Thoracic aorta (tissue), 2 donors: ENCODE measurements at regions not wholly inside any gene's neighbourhood (a gene's known extent, or its start where the extent isn't known, plus 50 kb on each side); places are given as distances from the start of the nearest gene placed in this dataset.

ENCODE experiments used
- ATAC-seq: fragments of 150-250 bp; one replicate; pipeline ENCODE4 v1.8.0; 2017; ENCODE audit warnings: low read depth; ENCODE audit not compliant: insufficient number of reproducible peaks, low FRiP score
- DNase-seq: peaks from one replicate; pipeline ENCODE4 v3.0.0-alpha.2; 2020; ENCODE audit warnings: low spot score
- H3K27ac ChIP-seq, 2 donors: fragments of 200-600 bp; sonication (generic); 1 replicate in 1 of 2; 2 replicates in 1 of 2; pipeline ENCODE4 v1.5.1; 2016; ENCODE audit warnings: mild to moderate bottlenecking in 2 of 2, moderate library complexity in 2 of 2
- H3K27me3 ChIP-seq: fragments of 200-600 bp; sonication (generic); replicated peaks from 2 replicates; pipeline ENCODE4 v1.6.0; 2016; ENCODE audit warnings: mild to moderate bottlenecking; ENCODE audit not compliant: insufficient read depth
- H3K36me3 ChIP-seq: fragments of 200-600 bp; sonication (generic); one replicate; pipeline ENCODE4 v1.5.1; 2016
- H3K4me1 ChIP-seq, 2 donors: fragments of 200-600 bp; sonication (generic); 1 replicate in 1 of 2; 2 replicates in 1 of 2; pipeline versions ENCODE4 v1.5.1 to v1.6.0; 2016; ENCODE audit warnings: low read depth in 2 of 2, mild to moderate bottlenecking in 1 of 2; ENCODE audit not compliant: control insufficient read depth in 1 of 2
- H3K4me3 ChIP-seq: fragments of 200-600 bp; sonication (generic); 2 replicates; pipeline ENCODE4 v1.5.1; 2016; ENCODE audit warnings: mild to moderate bottlenecking
- H3K9me3 ChIP-seq: fragments of 200-600 bp; sonication (generic); 2 replicates; pipeline ENCODE4 v1.5.1; 2016
- TF ChIP-seq, protein P1 (sequence below): fragments of 200-600 bp; sonication (generic); IDR thresholded peaks from one replicate; pipeline ENCODE4 v1.5.1; 2019; ENCODE audit warnings: antibody characterized with exemption

DNA sequence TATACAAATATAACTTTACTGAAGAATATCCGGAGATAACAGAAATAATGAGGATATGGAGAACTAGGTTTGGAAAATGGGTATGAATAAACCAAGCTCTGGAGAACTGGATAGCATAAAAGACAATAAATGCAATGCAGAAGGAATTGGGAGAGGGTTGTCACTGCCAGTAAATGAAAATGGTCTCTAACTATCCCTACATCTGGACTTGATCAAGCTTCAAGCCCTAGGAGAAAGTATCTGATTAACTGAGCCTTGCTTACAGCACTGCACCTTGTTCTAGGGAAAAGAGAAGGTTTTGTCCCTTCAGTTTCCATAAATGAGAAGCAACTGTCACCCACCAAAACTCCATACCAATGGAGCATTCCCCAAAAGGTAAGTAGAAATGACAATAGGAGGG, 514.6 kb upstream of the ZEB2 start:
- H3K4me3 ChIP-seq: no peak overlapping the region
- TF ChIP-seq, protein P1, sequence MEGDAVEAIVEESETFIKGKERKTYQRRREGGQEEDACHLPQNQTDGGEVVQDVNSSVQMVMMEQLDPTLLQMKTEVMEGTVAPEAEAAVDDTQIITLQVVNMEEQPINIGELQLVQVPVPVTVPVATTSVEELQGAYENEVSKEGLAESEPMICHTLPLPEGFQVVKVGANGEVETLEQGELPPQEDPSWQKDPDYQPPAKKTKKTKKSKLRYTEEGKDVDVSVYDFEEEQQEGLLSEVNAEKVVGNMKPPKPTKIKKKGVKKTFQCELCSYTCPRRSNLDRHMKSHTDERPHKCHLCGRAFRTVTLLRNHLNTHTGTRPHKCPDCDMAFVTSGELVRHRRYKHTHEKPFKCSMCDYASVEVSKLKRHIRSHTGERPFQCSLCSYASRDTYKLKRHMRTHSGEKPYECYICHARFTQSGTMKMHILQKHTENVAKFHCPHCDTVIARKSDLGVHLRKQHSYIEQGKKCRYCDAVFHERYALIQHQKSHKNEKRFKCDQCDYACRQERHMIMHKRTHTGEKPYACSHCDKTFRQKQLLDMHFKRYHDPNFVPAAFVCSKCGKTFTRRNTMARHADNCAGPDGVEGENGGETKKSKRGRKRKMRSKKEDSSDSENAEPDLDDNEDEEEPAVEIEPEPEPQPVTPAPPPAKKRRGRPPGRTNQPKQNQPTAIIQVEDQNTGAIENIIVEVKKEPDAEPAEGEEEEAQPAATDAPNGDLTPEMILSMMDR: no peak
- ATAC-seq: no peak
- no peak overlapping the region for H3K27ac ChIP-seq
- no peaks in the 10 kb centered on the region for H3K9me3 ChIP-seq
- no peaks in the 10 kb centered on the region for H3K36me3 ChIP-seq
- DNase-seq: no peak
- H3K4me1 ChIP-seq: peaks cover 0 to 27% of the 10 kb centered on the region in 2 donors
- no peaks in the 10 kb centered on the region for H3K27me3 ChIP-seq

DNA sequence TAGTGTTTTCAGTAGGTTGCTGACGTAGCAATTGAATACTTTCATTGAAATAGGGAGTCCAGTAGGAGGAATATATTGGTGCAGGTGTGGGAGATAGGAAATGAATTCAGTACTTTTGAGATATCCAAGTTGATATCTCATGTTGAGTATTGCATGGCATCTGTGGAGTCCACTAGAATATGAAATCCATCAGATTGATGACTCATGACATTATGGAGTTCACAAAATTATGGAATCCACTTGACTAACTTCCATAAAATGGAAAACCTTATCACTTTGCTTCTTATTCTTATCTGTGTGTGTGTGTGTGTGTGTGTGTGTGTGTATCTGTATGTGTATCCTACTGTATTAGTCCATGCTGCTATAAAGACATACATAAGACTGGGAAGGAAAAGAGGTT, 513.5 kb upstream of the ZEB2 start:
- Histone ChIP-seq H3K4me1 (peaks cover 0 to 25% of the 10 kb centered on the region in 2 donors), H3K27ac (no peak overlapping the region), H3K36me3 (no peaks in the 10 kb centered on the region), H3K9me3 (no peaks in the 10 kb centered on the region), H3K4me3 (no peak overlapping the region), H3K27me3 (no peaks in the 10 kb centered on the region)
- TF ChIP-seq, protein P1: no peak
- ATAC-seq (no peak), DNase-seq (no peak)

DNA sequence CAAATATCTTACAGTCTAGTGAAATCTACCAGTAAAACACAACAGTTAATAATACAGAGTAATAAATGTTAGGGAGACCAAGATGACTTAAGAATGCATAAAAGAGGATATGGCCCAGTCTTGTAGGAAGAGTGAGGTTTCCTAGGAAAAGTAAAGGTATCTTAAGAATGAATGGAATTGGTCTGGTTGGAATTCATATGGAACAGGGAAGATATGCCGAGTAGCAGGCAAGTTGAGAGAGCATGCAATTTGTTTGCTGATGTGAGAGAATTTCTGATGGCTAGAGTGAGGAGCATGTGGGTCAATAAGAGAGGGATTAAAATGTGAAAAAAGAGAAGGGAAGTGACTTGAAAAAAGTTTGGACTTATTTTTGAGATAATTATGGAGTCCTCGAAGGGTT, 512.9 kb upstream of the ZEB2 start:
- H3K27me3 ChIP-seq: no peaks in the 10 kb centered on the region
- no peak overlapping the region for H3K27ac ChIP-seq
- peaks cover 0 to 18% of the 10 kb centered on the region in 2 donors for H3K4me1 ChIP-seq
- H3K36me3 ChIP-seq: no peaks in the 10 kb centered on the region
- ATAC-seq: no peak
- no peak for DNase-seq
- H3K9me3 ChIP-seq: no peaks in the 10 kb centered on the region
- no peak overlapping the region for H3K4me3 ChIP-seq
- TF ChIP-seq, protein P1: no peak

DNA sequence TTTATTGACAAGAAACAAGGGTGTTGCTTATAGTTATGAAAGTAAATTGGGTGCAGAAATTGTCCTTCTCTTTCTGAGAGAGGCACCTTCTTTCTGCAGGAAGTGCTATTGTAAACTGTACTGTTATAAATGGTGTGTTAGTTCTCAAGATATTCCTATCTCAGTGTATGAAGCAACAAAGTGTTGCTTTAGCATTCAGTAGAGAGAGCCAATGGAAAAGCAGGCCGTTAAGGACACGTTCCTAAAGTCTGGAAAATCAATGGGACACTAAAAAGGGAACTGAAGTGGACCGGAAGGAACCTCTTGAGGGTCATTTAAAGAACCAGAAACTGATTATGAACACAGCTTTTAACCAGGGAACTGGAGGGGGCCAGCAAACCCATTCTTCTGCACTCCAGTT, 510.0 kb upstream of the ZEB2 start:
- H3K9me3 ChIP-seq: no peaks in the 10 kb centered on the region
- no peak overlapping the region for H3K27ac ChIP-seq
- H3K4me1 ChIP-seq: no peaks in the 10 kb centered on the region
- TF ChIP-seq, protein P1: no peak
- no peaks in the 10 kb centered on the region for H3K36me3 ChIP-seq
- DNase-seq (no peak), ATAC-seq (no peak)
- H3K4me3 ChIP-seq: no peak overlapping the region
- no peaks in the 10 kb centered on the region for H3K27me3 ChIP-seq

DNA sequence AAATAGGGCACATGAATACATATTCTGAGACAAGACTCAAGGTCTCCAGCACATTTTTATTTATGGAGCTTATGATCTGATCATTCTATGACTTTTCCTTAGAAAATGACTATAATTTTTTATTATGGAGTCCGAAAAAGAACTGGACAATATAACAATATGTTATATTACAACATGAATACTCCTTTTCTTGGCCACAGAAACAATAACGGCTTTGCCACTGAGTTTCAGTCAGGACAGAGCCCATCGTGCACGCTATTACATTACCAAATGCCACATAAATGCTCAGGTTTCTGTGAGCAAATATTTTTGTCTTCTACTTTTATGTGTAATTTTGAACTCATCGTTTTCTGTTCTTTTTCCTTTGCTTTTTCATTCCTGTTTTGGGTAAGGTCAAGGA, 509.2 kb upstream of the ZEB2 start:
- TF ChIP-seq, protein P1: no peak
- no peaks in the 10 kb centered on the region for H3K27me3 ChIP-seq
- no peak for DNase-seq
- H3K4me1 ChIP-seq: no peaks in the 10 kb centered on the region
- H3K9me3 ChIP-seq: no peaks in the 10 kb centered on the region
- no peak overlapping the region for H3K27ac ChIP-seq
- no peak for ATAC-seq
- no peaks in the 10 kb centered on the region for H3K36me3 ChIP-seq
- no peak overlapping the region for H3K4me3 ChIP-seq
